ENCODE measurements at regions not wholly inside any gene's neighbourhood (a gene's known extent, or its start where the extent isn't known, plus 50 kb on each side); places are given as distances from the start of the nearest gene placed in this dataset.

- TF ChIP-seq POLR2A (IDR thresholded peaks at IDR 0.05) (no peak), CTCF (IDR thresholded peaks at IDR 0.05) (no peak)
These were observed 73.2 kb upstream of the C16orf82 start for GRCh38 chr16:26993511-26993910.
